Hepatocyte (in vitro differentiated cells): ENCODE measurements at regions not wholly inside any gene's neighbourhood (a gene's known extent, or its start where the extent isn't known, plus 50 kb on each side); places are given as distances from the start of the nearest gene placed in this dataset.
A peak's percentile ranks its signal among the peaks of the same experiment; 100 is the strongest.

Experiments
- CTCF ChIP-seq: fragments of 200-600 bp; sonication (generic); IDR thresholded peaks from 2 replicates; pipeline ENCODE4 v1.5.1; 2016; ENCODE audit warnings: antibody characterized with exemption, mild to moderate bottlenecking; ENCODE audit not compliant: poor library complexity
- EZH2 ChIP-seq: fragments of 200-600 bp; sonication (generic); IDR thresholded peaks from 2 replicates; pipeline ENCODE4 v1.6.1; 2016; ENCODE audit warnings: antibody characterized with exemption, mild to moderate bottlenecking, borderline replicate concordance

DNA sequence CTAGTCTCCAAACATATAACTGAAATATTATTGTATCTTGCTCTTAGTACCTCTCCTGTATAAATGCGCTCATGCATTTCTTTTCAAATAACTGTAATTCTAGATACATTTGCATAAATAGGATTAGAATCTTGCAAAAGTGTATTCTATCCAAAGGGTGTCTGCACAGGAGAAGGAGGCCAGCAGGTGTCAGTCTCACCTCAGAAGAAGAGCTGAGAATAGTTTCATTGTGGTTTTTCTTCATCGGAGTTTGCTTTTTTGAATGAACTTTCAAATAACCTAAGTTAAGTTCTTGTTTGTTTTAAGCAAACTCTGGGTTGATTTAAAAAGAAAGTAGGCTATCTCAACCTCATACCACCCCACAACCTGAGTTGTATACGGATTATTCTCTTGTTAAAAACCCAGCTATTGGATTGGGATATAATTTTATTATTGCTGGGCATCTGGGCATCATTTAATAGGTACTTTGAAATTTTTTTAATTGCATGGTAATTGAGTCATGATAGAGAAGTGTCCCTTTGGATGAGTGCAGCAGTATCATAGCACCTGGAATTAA is 125.0 kb upstream of the MLIP start:
- no peak for TF ChIP-seq EZH2
- peak; percentile 94 for TF ChIP-seq CTCF
